Stimulated activated CD8-positive, alpha-beta memory T cell treated with anti-CD3 and anti-CD28 coated beads, Interleukin-7, amount 100 ng/mL, for 24 hours (primary cell): ENCODE measurements at regions not wholly inside any gene's neighbourhood (a gene's known extent, or its start where the extent isn't known, plus 50 kb on each side); places are given as distances from the start of the nearest gene placed in this dataset.

ENCODE experiments used
- DNase-seq: peaks from one replicate; pipeline ENCODE4 v3.0.0-alpha.2; 2020; ENCODE audit warnings: low read depth

DNA sequence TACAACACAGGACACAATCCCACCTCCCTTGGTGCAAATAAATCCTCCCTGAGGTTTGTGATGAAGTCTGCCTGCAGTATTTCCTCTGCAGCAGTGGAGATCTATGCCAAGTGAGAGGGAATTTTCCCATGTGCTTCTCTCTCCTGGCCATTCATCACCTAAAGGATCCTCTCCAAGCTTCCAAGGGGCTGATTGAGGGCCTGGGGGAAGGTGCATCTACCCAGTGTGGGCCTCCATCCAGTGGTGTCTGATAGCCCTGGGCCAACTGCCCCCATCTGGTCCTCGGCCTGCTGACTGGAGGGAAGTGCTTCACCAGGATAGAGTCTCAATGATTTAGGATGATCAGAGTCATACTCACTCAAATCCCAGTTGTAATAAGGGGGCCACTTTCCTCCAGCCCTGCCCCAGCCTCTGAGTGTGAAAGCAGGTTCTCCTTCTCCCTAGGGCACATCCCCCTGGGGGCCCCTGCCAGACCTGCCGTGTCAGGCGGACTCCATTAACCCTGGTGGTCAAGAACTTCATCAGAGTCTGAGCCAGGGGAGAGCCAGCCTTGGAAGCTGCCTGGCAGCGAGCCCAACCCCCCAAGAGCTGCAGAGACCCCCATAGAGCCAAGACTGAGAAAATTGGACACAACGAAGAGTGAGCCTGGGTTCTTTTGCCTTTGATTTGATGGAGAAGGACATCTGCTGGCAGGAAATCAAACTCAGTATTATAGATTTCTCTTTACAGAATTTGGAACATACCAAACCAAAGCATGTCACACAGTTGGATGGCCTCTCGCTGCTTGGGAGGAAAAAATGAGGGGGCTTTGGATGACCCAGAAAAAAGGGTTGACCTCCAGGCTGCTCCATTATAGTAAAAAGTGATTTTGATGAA is 509.6 kb downstream of the CMPK2 start:
- no peak for DNase-seq

DNA sequence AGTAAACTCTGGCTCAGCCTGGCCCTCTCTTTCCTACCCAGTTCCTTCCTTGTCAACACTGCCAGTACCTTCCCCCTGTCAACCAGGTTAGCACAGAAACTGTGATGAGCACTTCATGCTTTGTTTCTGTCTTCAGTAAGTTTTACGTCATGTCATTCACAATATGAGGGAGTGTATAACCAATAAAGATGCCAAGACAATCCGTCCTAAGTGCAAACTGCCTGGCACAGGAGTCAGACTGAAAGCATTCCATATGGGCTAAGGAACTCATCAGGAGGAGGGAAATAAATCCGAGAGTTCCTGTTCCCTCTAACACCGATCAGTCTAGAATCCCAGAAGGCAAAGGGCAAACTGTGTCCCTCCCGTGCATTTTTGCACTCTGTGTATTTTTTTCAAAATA is 507.2 kb downstream of the CMPK2 start:
- DNase-seq: no peak

DNA sequence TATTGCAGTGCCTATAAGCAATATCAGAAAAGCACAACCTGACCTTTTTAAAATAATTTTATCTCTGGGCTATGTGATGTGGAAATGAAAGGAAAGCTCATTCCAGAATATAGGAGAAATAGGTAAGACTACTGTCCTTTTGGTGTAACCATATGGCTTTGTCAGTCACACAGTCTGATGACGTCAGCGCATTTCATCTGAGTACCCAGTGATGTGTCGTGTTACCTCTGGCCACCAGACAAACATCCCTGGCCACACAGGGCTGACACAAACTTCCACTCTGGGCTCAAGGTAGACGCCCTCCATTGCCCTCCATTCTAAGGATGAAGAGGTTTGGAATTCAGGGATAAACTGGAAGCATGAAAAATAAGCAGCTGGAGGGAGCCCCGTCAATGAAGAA is 506.7 kb downstream of the CMPK2 start:
- DNase-seq: no peak

DNA sequence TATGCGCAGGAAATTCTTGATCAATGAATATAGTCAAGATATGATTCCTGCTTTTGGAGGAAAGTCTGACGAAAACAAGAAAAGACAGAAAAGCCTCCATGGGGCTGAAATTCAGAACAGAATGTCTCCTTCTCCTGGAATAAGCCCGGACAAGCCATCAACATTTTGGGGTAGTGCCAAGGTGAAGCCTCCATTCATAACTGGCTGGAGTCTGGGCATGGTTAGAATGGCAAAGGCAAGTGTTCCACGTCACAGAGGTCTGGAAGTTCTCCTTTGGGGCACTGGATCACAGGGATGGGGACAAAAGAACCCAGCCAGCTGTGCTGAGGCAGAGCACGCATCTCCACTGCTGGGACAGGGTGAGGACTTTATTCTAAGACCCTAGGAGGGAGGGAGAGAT is 505.7 kb downstream of the CMPK2 start:
- DNase-seq: no peak

- DNase-seq: no peak
Measured at GRCh38 chr2:6362671-6363450, 502.8 kb downstream of the CMPK2 start.

GRCh38 chr2:6368281-6368680 is 497.4 kb downstream of the CMPK2 start:
- DNase-seq: no peak

DNA sequence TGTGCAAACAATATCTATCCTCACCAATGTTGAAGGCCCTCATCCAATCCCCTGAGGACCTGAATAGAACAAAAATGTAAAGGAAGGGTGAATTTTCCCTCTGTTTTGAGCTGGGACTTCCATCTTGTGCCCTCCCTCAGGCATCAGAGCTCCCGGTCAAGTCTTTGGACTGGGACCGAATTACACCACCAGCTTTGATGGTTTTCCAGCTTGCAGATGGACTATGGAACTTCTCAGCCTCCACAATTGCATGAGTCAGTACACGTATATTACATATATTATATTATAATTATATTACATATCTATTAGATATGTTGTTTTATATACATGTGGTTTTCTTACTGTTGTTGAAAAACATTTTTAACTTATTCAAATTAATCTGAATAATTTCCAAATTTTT is 496.4 kb downstream of the CMPK2 start:
- no peak for DNase-seq

DNA sequence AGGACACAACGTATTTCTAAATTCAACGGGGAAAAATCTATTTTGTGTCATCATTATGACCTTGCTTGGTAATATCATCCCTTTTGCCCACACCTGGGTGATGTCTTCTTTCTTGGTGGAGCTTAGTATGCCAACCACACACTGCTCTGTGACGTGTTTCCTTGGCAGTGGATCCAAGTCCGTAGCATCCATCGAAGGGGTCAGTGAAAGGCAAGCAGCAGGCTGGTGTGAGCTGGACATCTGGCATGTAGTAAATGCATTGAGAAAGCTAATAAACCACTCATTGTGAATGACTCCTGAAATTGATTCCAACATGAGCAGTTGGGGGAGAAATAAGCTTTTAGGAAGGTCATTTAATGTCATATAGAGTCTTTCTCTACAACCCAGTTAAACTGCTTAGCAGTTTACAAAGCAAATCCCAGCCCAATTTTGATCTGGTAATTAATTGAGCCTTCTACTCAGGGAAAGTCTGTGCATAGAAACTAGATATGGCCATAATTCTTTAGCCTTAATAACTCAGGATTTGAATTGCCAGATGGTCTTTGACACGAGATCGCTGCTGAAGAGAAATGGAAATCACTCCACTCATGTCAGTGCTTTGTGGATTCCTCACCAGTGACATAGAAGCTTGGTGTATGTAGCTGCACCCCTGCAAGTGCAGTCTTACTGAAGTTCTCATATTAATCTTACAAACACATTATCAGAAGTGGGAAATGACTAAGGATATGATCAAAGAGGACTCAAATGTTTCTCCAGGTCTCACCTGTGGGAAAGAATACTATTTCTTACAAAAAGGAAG is 494.8 kb downstream of the CMPK2 start:
- no peak for DNase-seq

GRCh38 chr2:6372317-6372901 is 493.3 kb downstream of the CMPK2 start:
- no peak for DNase-seq

DNA sequence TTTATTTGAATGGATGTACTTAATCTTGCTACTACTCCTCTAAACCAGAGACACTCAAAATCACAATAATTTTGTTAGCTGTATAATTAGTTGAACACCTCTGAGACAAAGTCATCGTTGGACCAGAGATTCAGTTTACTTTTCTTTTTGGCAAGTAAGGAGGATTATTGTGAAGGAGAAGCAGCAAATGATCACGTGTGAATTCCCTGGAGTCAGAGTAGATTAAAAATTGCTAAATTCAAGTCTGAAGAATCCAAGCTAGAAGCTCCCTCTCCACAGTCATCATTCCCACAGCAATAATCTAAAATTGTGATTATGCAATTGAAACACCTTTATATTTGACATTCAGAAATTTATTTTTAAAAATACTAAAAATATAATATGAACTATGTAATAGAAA is 484.4 kb downstream of the CMPK2 start:
- no peak for DNase-seq

GRCh38 chr2:6384341-6384740 is 481.4 kb downstream of the CMPK2 start:
- no peak for DNase-seq

- no peak for DNase-seq
Measured at GRCh38 chr2:6392354-6392753, 473.4 kb downstream of the CMPK2 start.

- DNase-seq: no peak
Measured at GRCh38 chr2:6392966-6393365, 472.7 kb downstream of the CMPK2 start.

DNA sequence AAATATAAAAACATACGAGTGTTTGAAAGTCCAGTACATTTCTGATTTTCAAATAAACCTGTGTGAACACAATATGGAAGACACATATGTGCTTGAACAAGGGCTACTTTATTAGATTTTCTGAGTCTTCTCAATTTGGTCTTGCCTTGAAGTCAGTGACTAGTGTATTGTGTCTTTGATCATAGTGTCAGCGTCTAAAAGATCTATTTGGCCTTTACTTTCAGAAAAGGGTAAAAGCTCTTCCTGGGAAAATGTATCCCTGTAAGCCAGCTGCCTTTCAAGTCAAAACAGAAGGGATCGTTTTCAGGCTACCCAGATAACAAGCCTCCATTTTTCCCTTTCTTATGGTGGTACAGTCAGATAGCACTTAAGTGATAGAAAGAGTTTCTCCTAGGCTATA is 471.9 kb downstream of the CMPK2 start:
- no peak for DNase-seq

- DNase-seq: no peak
Measured at GRCh38 chr2:6394276-6394675, 471.4 kb downstream of the CMPK2 start.

DNA sequence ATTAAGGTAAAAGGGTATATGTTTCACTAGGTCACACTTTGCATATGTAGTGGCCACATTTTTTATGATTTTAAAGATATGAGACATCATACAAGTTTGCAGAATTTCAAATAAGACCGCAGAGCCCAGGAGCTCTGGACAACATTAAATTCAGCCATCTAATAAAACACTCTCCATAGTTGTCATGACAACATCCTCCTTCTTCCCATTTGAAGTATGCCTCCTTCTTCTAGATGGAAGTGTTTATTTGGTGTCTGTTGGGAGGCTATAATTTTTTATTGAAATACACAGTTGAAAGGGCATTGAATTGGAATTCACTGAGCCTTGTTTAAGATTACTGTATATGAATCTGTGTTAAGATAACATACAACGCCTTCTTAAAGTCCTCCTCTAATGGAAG is 467.3 kb downstream of the CMPK2 start:
- no peak for DNase-seq

DNA sequence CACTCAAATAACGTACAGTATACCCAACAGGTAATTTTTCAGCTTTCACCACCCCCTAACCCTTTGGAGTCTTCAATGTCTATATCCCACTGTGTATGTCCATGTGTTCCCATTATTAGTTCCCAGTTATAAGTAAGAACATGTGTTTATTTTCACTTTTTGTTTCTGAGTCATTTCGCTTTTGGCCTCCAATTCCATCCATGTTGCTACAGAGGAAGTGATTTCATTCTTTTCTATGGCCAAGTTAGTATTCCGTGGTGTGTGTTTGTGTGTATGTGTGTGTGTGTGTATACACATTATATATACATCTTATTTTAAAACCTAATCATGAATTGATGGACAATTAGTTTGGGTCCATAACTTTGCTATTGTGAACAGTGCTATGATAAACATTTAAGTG is 464.4 kb downstream of the CMPK2 start:
- no peak for DNase-seq

- no peak for DNase-seq
Measured at GRCh38 chr2:6408057-6408456, 457.6 kb downstream of the CMPK2 start.

GRCh38 chr2:6410313-6410712 is 455.4 kb downstream of the CMPK2 start:
- no peak for DNase-seq

GRCh38 chr2:6412533-6413091 is 453.1 kb downstream of the CMPK2 start:
- DNase-seq: no peak

- DNase-seq: no peak
Measured at GRCh38 chr2:6417050-6417449, 448.7 kb downstream of the CMPK2 start.

- DNase-seq: no peak
Measured at GRCh38 chr2:6418291-6418690, 447.4 kb downstream of the CMPK2 start.
